ENCODE measurements at regions not wholly inside any gene's neighbourhood (a gene's known extent, or its start where the extent isn't known, plus 50 kb on each side); places are given as distances from the start of the nearest gene placed in this dataset.

DNA sequence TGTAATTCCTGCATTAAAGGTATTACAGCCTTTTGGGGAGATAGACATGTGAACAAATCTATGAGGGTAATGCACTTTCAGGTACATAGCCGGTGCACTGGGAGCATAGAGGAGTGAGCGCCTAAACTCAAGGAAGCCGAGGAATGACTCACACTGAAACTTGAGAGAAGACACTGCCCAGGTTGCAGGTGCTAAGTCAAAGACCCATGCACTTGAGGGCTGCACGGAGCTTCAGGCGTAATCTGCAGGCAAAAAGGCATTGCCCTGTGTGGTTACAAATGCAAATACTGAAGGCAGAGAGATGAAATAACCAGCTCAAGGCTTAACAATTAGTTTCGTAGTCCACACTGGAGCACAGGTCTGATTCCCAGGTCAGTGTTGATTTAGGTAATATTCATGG is 51.0 kb upstream of the OSBPL3 start:
- TF ChIP-seq CTCF (IDR thresholded peaks at IDR 0.05) = no peak
- no peak for TF ChIP-seq POLR2A (IDR thresholded peaks at IDR 0.05)
- no peak for TF ChIP-seq POLR2AphosphoS5 (IDR thresholded peaks at IDR 0.05)
